Neuronal stem cell (in vitro differentiated cells): ENCODE measurements at regions not wholly inside any gene's neighbourhood (a gene's known extent, or its start where the extent isn't known, plus 50 kb on each side); places are given as distances from the start of the nearest gene placed in this dataset.

Experiments
- DNase-seq: peaks from one replicate; pipeline ENCODE4 v3.0.0-alpha.2; 2013; ENCODE audit warnings: low spot score
- H2AFZ ChIP-seq: one replicate; pipeline ENCODE4 v1.6.1; 2013; ENCODE audit warnings: mild to moderate bottlenecking, low read length, inconsistent platforms
- H2AK5ac ChIP-seq: 2 replicates; pipeline ENCODE4 v1.6.1; 2013; ENCODE audit warnings: low read depth, mild to moderate bottlenecking, inconsistent platforms, low read length, moderate library complexity, mixed read lengths
- H2BK120ac ChIP-seq: 2 replicates; pipeline ENCODE4 v1.6.1; 2013; ENCODE audit warnings: low read depth, mild to moderate bottlenecking, inconsistent platforms, low read length, moderate library complexity, mixed read lengths
- H2BK12ac ChIP-seq: one replicate; pipeline ENCODE4 v1.6.1; 2013; ENCODE audit warnings: low read length, inconsistent platforms
- H2BK15ac ChIP-seq: 2 replicates; pipeline ENCODE4 v1.6.1; 2013; ENCODE audit warnings: mild to moderate bottlenecking, low read length, inconsistent platforms, mixed read lengths
- H2BK5ac ChIP-seq: one replicate; pipeline ENCODE4 v1.6.1; 2013; ENCODE audit warnings: inconsistent platforms, mild to moderate bottlenecking, low read length, moderate library complexity
- H3K14ac ChIP-seq: one replicate; pipeline ENCODE4 v1.6.1; 2013; ENCODE audit warnings: low read length, inconsistent platforms
- H3K18ac ChIP-seq: 2 replicates; pipeline ENCODE4 v1.6.1; 2013; ENCODE audit warnings: low read length, inconsistent platforms
- H3K23ac ChIP-seq: 2 replicates; pipeline ENCODE4 v1.6.1; 2013; ENCODE audit warnings: low read depth, mild to moderate bottlenecking, mixed read lengths, low read length, inconsistent platforms; ENCODE audit not compliant: poor library complexity
- H3K27ac ChIP-seq: replicated peaks from 3 replicates; pipeline ENCODE4 v1.5.1; 2013; ENCODE audit warnings: low read length, inconsistent platforms
- H3K27me3 ChIP-seq, 3 experiments: 2 replicates each; pipeline ENCODE4 v1.6.1; 2013; ENCODE audit warnings: low read length in 3 of 3, mild to moderate bottlenecking in 2 of 3, inconsistent platforms in 1 of 3, low read depth in 1 of 3, mixed read lengths in 1 of 3, moderate library complexity in 1 of 3; ENCODE audit not compliant: control insufficient read depth in 3 of 3, insufficient read depth in 3 of 3
- H3K36me3 ChIP-seq, 2 donors: replicated peaks in 1 of 2; 2 replicates each; pipeline ENCODE4 v1.6.1; 2013; ENCODE audit warnings: low read length in 2 of 2; ENCODE audit not compliant: control insufficient read depth in 2 of 2, insufficient read depth in 2 of 2
- H3K4ac ChIP-seq: 2 replicates; pipeline ENCODE4 v1.6.1; 2013; ENCODE audit warnings: inconsistent platforms, mild to moderate bottlenecking, low read length, moderate library complexity
- H3K4me1 ChIP-seq, 2 donors: 1 replicate in 1 of 2; 2 replicates in 1 of 2; pipeline ENCODE4 v1.6.1; 2013; ENCODE audit warnings: low read length in 2 of 2, low read depth in 1 of 2; ENCODE audit not compliant: control insufficient read depth in 2 of 2, insufficient read depth in 1 of 2
- H3K4me2 ChIP-seq: one replicate; pipeline ENCODE4 v1.6.1; 2013; ENCODE audit warnings: mild to moderate bottlenecking, low read length, inconsistent platforms; ENCODE audit not compliant: insufficient read depth, poor library complexity, severe bottlenecking
- H3K4me3 ChIP-seq, 2 donors: 2 replicates each; pipeline ENCODE4 v1.5.1; 2013; ENCODE audit warnings: low read length in 2 of 2, mild to moderate bottlenecking in 2 of 2, inconsistent platforms in 1 of 2, moderate library complexity in 1 of 2
- H3K79me1 ChIP-seq: one replicate; pipeline ENCODE4 v1.6.1; 2013; ENCODE audit warnings: low read depth, mild to moderate bottlenecking, inconsistent platforms, low read length, moderate library complexity
- H3K9ac ChIP-seq: one replicate; pipeline ENCODE4 v1.6.1; 2013; ENCODE audit warnings: mild to moderate bottlenecking, low read depth, low read length, inconsistent platforms; ENCODE audit not compliant: poor library complexity
- H3K9me3 ChIP-seq, 2 donors: replicated peaks in 1 of 2; 2 replicates each; pipeline versions ENCODE3 to v1.6.1; 2013; ENCODE audit warnings: low read length in 2 of 2, mild to moderate bottlenecking in 2 of 2, inconsistent platforms in 1 of 2, low read depth in 1 of 2, mixed read lengths in 1 of 2, moderate library complexity in 1 of 2; ENCODE audit not compliant: control insufficient read depth in 2 of 2, insufficient read depth in 1 of 2
- H4K8ac ChIP-seq: one replicate; pipeline ENCODE4 v1.6.1; 2013; ENCODE audit warnings: low read depth, mild to moderate bottlenecking, inconsistent platforms, low read length, moderate library complexity
- H4K91ac ChIP-seq: one replicate; pipeline ENCODE4 v1.6.1; 2013; ENCODE audit warnings: low read length, low read depth, mild to moderate bottlenecking, inconsistent platforms; ENCODE audit not compliant: poor library complexity
- WGBS, 2 donors: extraction: QIAGEN DNeasy Blood & Tissue Kit; methylation state at CpG; one replicate each; pipeline ENCODE4 v1.1.7; 2013; ENCODE audit warnings: missing lambda C conversion rate in 2 of 2, mixed read lengths in 1 of 2; ENCODE audit not compliant: insufficient read length in 2 of 2, insufficient replicate concordance in 1 of 2; ENCODE audit errors: extremely low coverage in 2 of 2; 5-methylcytosine and 5-hydroxymethylcytosine counted together

DNA sequence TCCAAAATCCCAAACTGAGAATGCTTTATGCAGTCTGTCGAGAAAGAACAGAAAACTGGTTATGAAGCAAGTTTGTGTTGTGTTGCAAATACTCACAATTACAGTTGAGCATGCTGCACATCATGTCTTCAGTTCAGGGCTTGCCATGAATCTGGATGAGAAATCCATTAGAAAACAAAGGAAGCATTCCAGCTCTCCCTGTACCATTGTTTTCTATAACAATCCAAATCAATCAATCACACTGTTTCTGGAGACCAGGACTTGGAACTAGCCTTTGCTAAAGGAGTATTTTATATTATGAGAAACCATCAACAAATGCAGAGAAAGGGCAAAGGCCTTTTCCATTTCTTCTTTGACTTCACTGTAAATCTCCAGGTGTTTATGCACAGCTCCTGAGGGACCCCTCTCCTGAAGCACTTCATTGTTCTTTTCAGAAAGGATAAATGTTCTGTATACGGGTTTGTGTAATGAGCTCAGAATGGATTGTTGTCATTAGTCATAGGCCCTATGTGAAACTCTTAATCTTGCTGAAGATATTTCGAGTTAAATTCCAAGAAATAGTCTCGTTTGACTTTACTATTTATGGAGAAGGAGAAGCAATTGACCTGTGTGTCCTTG, 364.7 kb upstream of the POM121L12 start:
- no CpG with 5 or more reads among the region's 4 CpGs for WGBS, 2 donors

DNA sequence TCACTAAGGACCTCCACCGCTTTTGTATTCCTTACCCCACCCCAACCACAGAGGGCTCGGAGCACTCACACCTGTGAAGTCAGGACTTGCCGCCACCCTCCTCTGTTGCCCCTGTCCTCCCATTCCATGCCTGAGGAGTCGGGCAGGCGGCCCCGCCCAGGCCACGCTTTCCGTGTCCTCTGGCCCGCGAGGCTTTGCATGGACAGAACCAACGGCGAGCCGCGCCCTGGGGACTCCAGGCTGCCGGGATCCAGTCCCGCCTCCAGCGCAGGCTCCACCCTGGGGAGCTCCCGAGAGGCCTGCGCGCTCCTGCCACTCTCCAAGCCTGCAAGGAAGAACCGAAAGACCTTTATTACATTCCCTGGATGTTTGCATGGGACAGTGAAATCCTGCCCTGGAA, 366.4 kb upstream of the POM121L12 start:
- H3K79me1 ChIP-seq, result no peaks in the 10 kb centered on the region
- H2BK5ac ChIP-seq, result no peak overlapping the region
- no peaks in the 10 kb centered on the region for H3K27me3 ChIP-seq
- H3K27ac ChIP-seq, result no peak overlapping the region
- no peak overlapping the region for H2AFZ ChIP-seq
- no peak overlapping the region for H3K4me2 ChIP-seq
- no peaks in the 10 kb centered on the region for H3K36me3 ChIP-seq
- no peak overlapping the region for H2BK120ac ChIP-seq
- H4K91ac ChIP-seq, result no peak overlapping the region
- no peak overlapping the region for H3K9ac ChIP-seq
- peak overlapping the region; percentile 35 for H3K18ac ChIP-seq
- H3K4me1 ChIP-seq, result peaks cover 3 to 9% of the 10 kb centered on the region in 2 donors
- peak overlapping the region; percentile 72 for H2AK5ac ChIP-seq
- WGBS, 2 donors, result no CpG with 5 or more reads among the region's 21 CpGs
- no peak overlapping the region for H2BK15ac ChIP-seq
- no peak overlapping the region for H3K4me3 ChIP-seq
- H4K8ac ChIP-seq, result no peak overlapping the region
- no peak overlapping the region for H3K23ac ChIP-seq
- H2BK12ac ChIP-seq, result no peak overlapping the region
- no peak overlapping the region for H3K4ac ChIP-seq
- DNase-seq, result no peak
- H3K14ac ChIP-seq, result no peak overlapping the region
- no peaks in the 10 kb centered on the region for H3K9me3 ChIP-seq

More for the DNA sequence above, 364.7 kb upstream of the POM121L12 start:
- no peak overlapping the region for H2BK15ac ChIP-seq
- H2BK5ac ChIP-seq, result no peak overlapping the region
- no peak overlapping the region for H3K14ac ChIP-seq
- no peak overlapping the region for H3K4ac ChIP-seq
- no peak overlapping the region for H3K23ac ChIP-seq
- H3K18ac ChIP-seq, result no peak overlapping the region
- H3K79me1 ChIP-seq, result no peaks in the 10 kb centered on the region
- peaks cover 3 to 9% of the 10 kb centered on the region in 2 donors for H3K4me1 ChIP-seq
- H4K91ac ChIP-seq, result no peak overlapping the region
- no peak overlapping the region for H4K8ac ChIP-seq
- DNase-seq, result no peak
- peak overlapping the region; percentile 33 for H2AFZ ChIP-seq
- H2BK12ac ChIP-seq, result no peak overlapping the region
- H3K27ac ChIP-seq, result peak overlapping the region; percentile 23
- no peak overlapping the region for H2AK5ac ChIP-seq
- H3K4me2 ChIP-seq, result no peak overlapping the region
- no peak overlapping the region for H2BK120ac ChIP-seq
- no peak overlapping the region for H3K4me3 ChIP-seq
- H3K9ac ChIP-seq, result no peak overlapping the region
- no peaks in the 10 kb centered on the region for H3K9me3 ChIP-seq
- no peaks in the 10 kb centered on the region for H3K36me3 ChIP-seq
- no peaks in the 10 kb centered on the region for H3K27me3 ChIP-seq

DNA sequence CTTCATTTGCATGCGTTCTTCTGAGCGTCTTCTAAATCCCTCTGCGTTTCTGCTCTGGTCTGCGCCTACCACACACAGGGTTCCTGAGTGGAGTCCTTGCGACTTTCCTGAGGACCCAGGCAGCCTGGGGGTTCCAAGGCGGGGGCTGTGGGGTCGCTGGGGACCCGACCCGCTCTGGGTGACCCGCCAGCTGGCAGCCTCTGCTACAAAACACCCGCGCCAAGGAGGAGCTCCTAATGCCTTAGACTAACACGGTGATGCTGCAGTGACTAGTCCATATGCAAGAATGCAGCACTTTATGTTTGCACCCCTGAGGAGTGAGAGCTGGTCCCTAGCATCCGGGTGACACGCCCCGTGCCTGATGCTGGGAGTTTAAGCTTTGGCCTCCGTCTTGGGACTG, 367.0 kb upstream of the POM121L12 start:
- H3K4me1 ChIP-seq, result peaks cover 3 to 9% of the 10 kb centered on the region in 2 donors
- H3K4ac ChIP-seq, result peak overlapping the region; percentile 96
- peak overlapping the region; percentile 72 for H2AK5ac ChIP-seq
- no peak overlapping the region for H3K4me2 ChIP-seq
- H3K36me3 ChIP-seq, result no peaks in the 10 kb centered on the region
- whole genome bisulfite sequencing, 2 donors, result no CpG with 5 or more reads among the region's 17 CpGs
- H4K8ac ChIP-seq, result peak overlapping the region; percentile 23
- H4K91ac ChIP-seq, result no peak overlapping the region
- no peak overlapping the region for H2BK12ac ChIP-seq
- H3K14ac ChIP-seq, result peak overlapping the region; percentile 86
- H3K27ac ChIP-seq, result no peak overlapping the region
- no peak overlapping the region for H3K9ac ChIP-seq
- DNase-seq, result no peak
- no peak overlapping the region for H2BK5ac ChIP-seq
- no peak overlapping the region for H3K4me3 ChIP-seq
- H3K23ac ChIP-seq, result no peak overlapping the region
- no peak overlapping the region for H2BK120ac ChIP-seq
- H3K79me1 ChIP-seq, result no peaks in the 10 kb centered on the region
- H3K9me3 ChIP-seq, result no peaks in the 10 kb centered on the region
- H2AFZ ChIP-seq, result peak overlapping the region; percentile 3
- H2BK15ac ChIP-seq, result no peak overlapping the region
- H3K27me3 ChIP-seq, result no peaks in the 10 kb centered on the region
- H3K18ac ChIP-seq, result peak overlapping the region; percentile 42

- H3K9ac ChIP-seq, result no peak overlapping the region
- H4K8ac ChIP-seq, result no peak overlapping the region
- no peak overlapping the region for H3K4me2 ChIP-seq
- DNase-seq, result no peak
- H3K36me3 ChIP-seq, result no peaks in the 10 kb centered on the region
- no peak overlapping the region for H3K27ac ChIP-seq
- no peak overlapping the region for H3K14ac ChIP-seq
- no peak overlapping the region for H3K23ac ChIP-seq
- no peaks in the 10 kb centered on the region for H3K79me1 ChIP-seq
- H2BK15ac ChIP-seq, result no peak overlapping the region
- H2AFZ ChIP-seq, result no peak overlapping the region
- no peak overlapping the region for H3K4me3 ChIP-seq
- no peak overlapping the region for H2AK5ac ChIP-seq
- no peaks in the 10 kb centered on the region for H3K4me1 ChIP-seq
- peaks cover 0 to 3% of the 10 kb centered on the region in 2 donors for H3K9me3 ChIP-seq
- H3K27me3 ChIP-seq, result no peaks in the 10 kb centered on the region
- no peak overlapping the region for H3K18ac ChIP-seq
- no peak overlapping the region for H2BK12ac ChIP-seq
- no peak overlapping the region for H3K4ac ChIP-seq
- H2BK120ac ChIP-seq, result no peak overlapping the region
- no peak overlapping the region for H4K91ac ChIP-seq
- no CpG with 5 or more reads among the region's 3 CpGs for WGBS, 2 donors
- H2BK5ac ChIP-seq, result no peak overlapping the region
Measured at GRCh38 chr7:52659178-52659577, 376.3 kb upstream of the POM121L12 start.
